ENCODE measurements at regions not wholly inside any gene's neighbourhood (a gene's known extent, or its start where the extent isn't known, plus 50 kb on each side); places are given as distances from the start of the nearest gene placed in this dataset.

- TF ChIP-seq POLR2A (IDR thresholded peaks at IDR 0.05) (no peak), CTCF (IDR thresholded peaks at IDR 0.05) (no peak), EP300 (IDR thresholded peaks at IDR 0.05) (no peak)
Observed at GRCh38 chr13:76398425-76398824, 487.8 kb downstream of the KCTD12 start.

All from tibial nerve (tissue), 4 donors.